ENCODE measurements at regions not wholly inside any gene's neighbourhood (a gene's known extent, or its start where the extent isn't known, plus 50 kb on each side); places are given as distances from the start of the nearest gene placed in this dataset.

- no peak for TF ChIP-seq CTCF (optimal IDR thresholded peaks at IDR 0.05 in 1 of 3, IDR thresholded peaks at IDR 0.05 in 1 of 3, conservative IDR thresholded peaks at IDR 0.05 in 1 of 3; ENCODE audit: extremely low read depth in 1 of 3, insufficient read depth in 2 of 3, low read length in 3 of 3)
- no peak for TF ChIP-seq EZH2 (IDR thresholded peaks at IDR 0.05; ENCODE audit: low read length)
Observed at GRCh38 chr1:166616206-166616605, 223.1 kb upstream of the POGK start.
